GM06990 (cell line): ENCODE measurements at regions not wholly inside any gene's neighbourhood (a gene's known extent, or its start where the extent isn't known, plus 50 kb on each side); places are given as distances from the start of the nearest gene placed in this dataset.

ENCODE experiments used
- DNase-seq: peaks from one replicate; pipeline ENCODE4 v3.0.0-alpha.2; 2011; ENCODE audit not compliant: insufficient read length; ENCODE audit errors: extremely low read depth
- H3K27me3 ChIP-seq: replicated peaks from 2 replicates; pipeline ENCODE4 v1.6.0; 2011; ENCODE audit warnings: low read length; ENCODE audit not compliant: control insufficient read depth, insufficient read depth
- H3K36me3 ChIP-seq: 2 replicates; pipeline ENCODE4 v1.5.1; 2011; ENCODE audit warnings: low read length; ENCODE audit not compliant: control insufficient read depth, insufficient read depth
- H3K4me3 ChIP-seq: replicated peaks from 2 replicates; pipeline ENCODE4 v1.5.1; 2011; ENCODE audit warnings: low read depth, mild to moderate bottlenecking, control low read depth, low read length
- TF ChIP-seq, protein P1 (sequence below): IDR thresholded peaks from 2 replicates; pipeline ENCODE4 v1.5.1; 2011; ENCODE audit warnings: low read length, control low read depth, mild to moderate bottlenecking, inconsistent platforms; ENCODE audit not compliant: insufficient read depth, poor library complexity, severe bottlenecking

DNA sequence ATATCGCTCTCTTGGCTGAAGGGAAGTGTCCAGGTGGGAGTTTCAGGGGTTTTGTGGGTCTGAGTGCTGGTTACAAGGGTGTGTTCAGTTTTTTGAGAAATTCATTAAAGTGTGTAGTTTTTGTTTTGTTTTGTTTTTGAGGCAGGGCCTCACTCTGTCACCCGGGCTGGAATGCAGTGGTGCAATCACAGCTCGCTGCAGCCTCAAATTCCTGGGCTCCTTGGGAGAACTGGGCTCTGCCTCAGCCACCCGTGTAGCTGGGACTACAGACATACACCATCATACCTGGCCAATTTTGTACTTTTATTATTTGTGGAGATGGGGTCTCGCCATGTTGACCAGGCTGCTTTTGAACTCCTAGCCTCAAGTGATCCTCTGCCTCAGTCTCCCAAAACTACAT is 51.2 kb upstream of the RALGAPA2 start:
- TF ChIP-seq, protein P1, sequence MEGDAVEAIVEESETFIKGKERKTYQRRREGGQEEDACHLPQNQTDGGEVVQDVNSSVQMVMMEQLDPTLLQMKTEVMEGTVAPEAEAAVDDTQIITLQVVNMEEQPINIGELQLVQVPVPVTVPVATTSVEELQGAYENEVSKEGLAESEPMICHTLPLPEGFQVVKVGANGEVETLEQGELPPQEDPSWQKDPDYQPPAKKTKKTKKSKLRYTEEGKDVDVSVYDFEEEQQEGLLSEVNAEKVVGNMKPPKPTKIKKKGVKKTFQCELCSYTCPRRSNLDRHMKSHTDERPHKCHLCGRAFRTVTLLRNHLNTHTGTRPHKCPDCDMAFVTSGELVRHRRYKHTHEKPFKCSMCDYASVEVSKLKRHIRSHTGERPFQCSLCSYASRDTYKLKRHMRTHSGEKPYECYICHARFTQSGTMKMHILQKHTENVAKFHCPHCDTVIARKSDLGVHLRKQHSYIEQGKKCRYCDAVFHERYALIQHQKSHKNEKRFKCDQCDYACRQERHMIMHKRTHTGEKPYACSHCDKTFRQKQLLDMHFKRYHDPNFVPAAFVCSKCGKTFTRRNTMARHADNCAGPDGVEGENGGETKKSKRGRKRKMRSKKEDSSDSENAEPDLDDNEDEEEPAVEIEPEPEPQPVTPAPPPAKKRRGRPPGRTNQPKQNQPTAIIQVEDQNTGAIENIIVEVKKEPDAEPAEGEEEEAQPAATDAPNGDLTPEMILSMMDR, result no peak
- no peak for DNase-seq
- Histone ChIP-seq H3K4me3 (no peak overlapping the region), H3K27me3 (no peaks in the 10 kb centered on the region; the same call in 1 of the 2 replicates), H3K36me3 (no peaks in the 10 kb centered on the region)
